GM12892 (cell line): ENCODE measurements at regions not wholly inside any gene's neighbourhood (a gene's known extent, or its start where the extent isn't known, plus 50 kb on each side); places are given as distances from the start of the nearest gene placed in this dataset.

Source experiments
- POLR2A ChIP-seq: IDR thresholded peaks from 2 replicates; pipeline ENCODE4 v1.6.1; 2011; ENCODE audit warnings: low read depth, low read length, control low read depth
- POLR2AphosphoS5 ChIP-seq: IDR thresholded peaks from 2 replicates; pipeline ENCODE4 v1.6.1; 2011; ENCODE audit warnings: low read depth, low read length, control low read depth
- TAF1 ChIP-seq: IDR thresholded peaks from 2 replicates; pipeline ENCODE4 v1.6.1; 2011; ENCODE audit warnings: low read depth, mild to moderate bottlenecking, control low read depth, low read length, borderline replicate concordance

DNA sequence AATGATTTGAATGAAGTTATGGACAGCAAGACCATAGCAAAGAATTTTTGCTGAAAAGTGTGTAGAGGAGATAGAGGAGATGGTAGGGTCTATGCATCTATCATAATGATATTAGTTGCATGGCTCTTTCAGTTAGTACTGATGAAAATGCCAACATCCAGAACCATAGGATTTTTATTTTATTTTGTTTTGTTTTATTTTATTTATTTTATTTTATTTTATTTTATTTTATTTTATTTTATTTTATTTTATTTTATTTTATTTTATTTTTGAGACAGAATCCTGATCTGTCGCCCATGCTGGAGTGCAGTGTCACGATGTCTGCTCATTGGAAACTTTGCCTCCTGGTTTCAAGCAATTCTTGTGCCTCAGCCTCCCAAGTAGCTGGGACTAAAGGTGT lies 1021.1 kb upstream of the ZEB2 start:
- TF ChIP-seq POLR2AphosphoS5: no peak
- no peak for TF ChIP-seq POLR2A
- no peak for TF ChIP-seq TAF1
